SK-N-SH treated with all-trans-retinoic acid at 6 μM for 48 hours (cell line): ENCODE measurements at regions not wholly inside any gene's neighbourhood (a gene's known extent, or its start where the extent isn't known, plus 50 kb on each side); places are given as distances from the start of the nearest gene placed in this dataset.

Experiments used
- ARNTL ChIP-seq: fragments of 450-650 bp; formaldehyde crosslinking; IDR thresholded peaks from 2 replicates; pipeline ENCODE4 v1.5.0; 2020; ENCODE audit warnings: low read depth, mild to moderate bottlenecking, moderate library complexity, borderline replicate concordance
- OSR1 ChIP-seq: fragments of 250-450 bp; sonication (Bioruptor Pico); IDR thresholded peaks from 2 replicates; pipeline ENCODE4 v1.8.0; 2022; ENCODE audit warnings: moderate library complexity, mild to moderate bottlenecking, inconsistent platforms
- PPARA ChIP-seq: fragments of 250-450 bp; sonication (Bioruptor Pico); IDR thresholded peaks from 2 replicates; pipeline ENCODE4 v1.5.0; 2020; ENCODE audit warnings: mild to moderate bottlenecking, borderline replicate concordance
- ZNF8 ChIP-seq: fragments of 450-650 bp; formaldehyde crosslinking; IDR thresholded peaks from 2 replicates; pipeline ENCODE4 v1.5.0; 2020; ENCODE audit warnings: mild to moderate bottlenecking, moderate library complexity

DNA sequence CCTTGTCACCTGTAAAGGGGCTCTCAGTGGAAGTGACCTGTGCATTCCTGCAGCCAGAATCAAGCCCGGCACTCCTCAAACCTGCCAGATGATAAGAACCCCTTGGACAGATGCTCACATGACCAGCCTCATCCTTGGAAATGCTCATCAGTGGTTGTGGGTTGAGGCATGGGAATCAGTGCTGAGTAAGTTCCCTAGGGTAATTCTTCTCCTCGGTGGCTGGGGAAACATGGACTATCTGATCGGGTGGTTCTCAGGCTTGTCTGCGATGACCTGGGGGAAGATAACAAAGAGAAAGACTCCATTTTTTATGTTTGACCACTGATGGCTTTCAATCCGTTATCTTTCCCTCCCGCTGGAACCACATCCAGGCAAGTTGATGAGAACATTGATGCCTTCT, 84.0 kb downstream of the SPP2 start:
- TF ChIP-seq ZNF8 (CRISPR knock-in tag) (no peak), PPARA (no peak), OSR1 (CRISPR knock-in tag) (no peak), ARNTL (CRISPR knock-in tag) (no peak)
